Upper lobe of left lung (tissue), 4 donors: ENCODE measurements at regions not wholly inside any gene's neighbourhood (a gene's known extent, or its start where the extent isn't known, plus 50 kb on each side); places are given as distances from the start of the nearest gene placed in this dataset.

Experiments used
- CTCF ChIP-seq, 6 experiments: fragments of 450-650 bp in 4 of 6; fragments of 200-600 bp in 2 of 6; sonication (generic) in 2 of 6; IDR thresholded peaks; one replicate each; pipeline ENCODE4 v1.5.1; 2016 to 2019; ENCODE audit warnings: antibody characterized with exemption in 6 of 6
- POLR2A ChIP-seq, 4 donors: fragments of 450-650 bp; IDR thresholded peaks; one replicate each; pipeline ENCODE4 v1.5.1; 2016 to 2017; ENCODE audit warnings: antibody characterized with exemption in 4 of 4, mild to moderate bottlenecking in 2 of 4

- no peak for TF ChIP-seq POLR2A (IDR thresholded peaks at IDR 0.05)
- no peak for TF ChIP-seq CTCF (IDR thresholded peaks at IDR 0.05)
Measured at GRCh38 chr9:3730511-3730922, 204.7 kb upstream of the RFX3 start.
